PC-3 (cell line): ENCODE measurements at regions not wholly inside any gene's neighbourhood (a gene's known extent, or its start where the extent isn't known, plus 50 kb on each side); places are given as distances from the start of the nearest gene placed in this dataset.

Experiments
- CTCF ChIP-seq: fragments of 300-600 bp; sonication (generic); conservative IDR thresholded peaks from 2 replicates; pipeline ENCODE4 v1.5.1; 2017; ENCODE audit warnings: antibody characterized with exemption, low read depth, mild to moderate bottlenecking, low read length
- EZH2 ChIP-seq: fragments of 300-600 bp; sonication (generic); IDR thresholded peaks from one replicate; pipeline ENCODE4 v1.6.1; 2017; ENCODE audit warnings: antibody characterized with exemption, mild to moderate bottlenecking, low read length; ENCODE audit not compliant: unreplicated experiment
- EZH2phosphoT487 ChIP-seq: fragments of 300-600 bp; sonication (generic); IDR thresholded peaks from 2 replicates; pipeline ENCODE4 v1.6.1; 2018; ENCODE audit warnings: mild to moderate bottlenecking, antibody characterized with exemption, low read length, borderline replicate concordance

DNA sequence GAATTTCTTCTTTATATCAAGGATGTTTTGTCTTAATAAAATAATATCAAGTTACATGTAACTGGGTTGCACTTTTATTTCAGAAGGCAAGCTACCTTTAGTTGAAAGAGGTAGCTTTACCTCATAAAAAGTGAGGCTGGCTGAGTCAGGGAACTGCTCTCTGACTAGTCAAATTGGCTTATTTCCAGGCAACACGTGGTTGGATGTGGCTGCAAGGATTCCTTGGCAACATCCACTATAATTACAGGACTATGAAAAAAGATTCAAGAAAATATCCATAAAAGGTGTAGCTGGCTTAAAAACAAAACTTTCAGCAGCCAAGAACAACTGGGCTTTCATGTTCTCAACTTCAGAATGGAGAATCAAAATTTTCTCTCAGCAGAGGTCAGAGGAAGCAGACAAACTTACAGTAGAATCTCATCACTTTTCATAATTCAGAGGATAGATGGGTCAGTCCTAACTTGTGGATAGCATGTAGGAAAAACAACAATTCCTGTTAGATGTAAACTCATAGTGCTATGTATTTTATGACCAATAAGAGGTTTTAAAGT lies 779.1 kb downstream of the MECOM start:
- TF ChIP-seq CTCF, result no peak
- TF ChIP-seq EZH2, result no peak
- TF ChIP-seq EZH2phosphoT487, result no peak
